ENCODE measurements at regions not wholly inside any gene's neighbourhood (a gene's known extent, or its start where the extent isn't known, plus 50 kb on each side); places are given as distances from the start of the nearest gene placed in this dataset.

GRCh38 chr3:124156866-124157712 is 165.2 kb upstream of the ROPN1 start:
- DNase-seq, result no peak
- Mint-ChIP-seq H3K27ac (no peak overlapping the region), H3K4me3 (no peak overlapping the region), H3K27me3 (ENCODE audit: low read depth, poor library complexity) (no peaks in the 10 kb centered on the region), H3K9me3 (peaks cover 20% of the 10 kb centered on the region), H3K36me3 (ENCODE audit: low read depth) (peaks cover 11% of the 10 kb centered on the region), H3K4me1 (peaks cover 5% of the 10 kb centered on the region)
- TF ChIP-seq CTCF (IDR thresholded peaks at IDR 0.05), result no peak

- H3K27me3 Mint-ChIP-seq (ENCODE audit: low read depth, poor library complexity), result no peaks in the 10 kb centered on the region
- H3K4me1 Mint-ChIP-seq, result peaks cover 5% of the 10 kb centered on the region
- H3K9me3 Mint-ChIP-seq, result peaks cover 20% of the 10 kb centered on the region
- H3K4me3 Mint-ChIP-seq, result no peak overlapping the region
- H3K36me3 Mint-ChIP-seq (ENCODE audit: low read depth), result peaks cover 11% of the 10 kb centered on the region
- no peak for TF ChIP-seq CTCF (IDR thresholded peaks at IDR 0.05)
- no peak overlapping the region for H3K27ac Mint-ChIP-seq
- no peak for DNase-seq
Observed at GRCh38 chr3:124157748-124158147, 165.8 kb upstream of the ROPN1 start.

- H3K4me3 Mint-ChIP-seq, result no peak overlapping the region
- no peak for TF ChIP-seq CTCF (IDR thresholded peaks at IDR 0.05)
- no peak for DNase-seq
- no peaks in the 10 kb centered on the region for H3K27me3 Mint-ChIP-seq (ENCODE audit: low read depth, poor library complexity)
- no peak overlapping the region for H3K27ac Mint-ChIP-seq
- H3K36me3 Mint-ChIP-seq (ENCODE audit: low read depth), result peaks cover 11% of the 10 kb centered on the region
- H3K9me3 Mint-ChIP-seq, result peaks cover 20% of the 10 kb centered on the region
- peaks cover 5% of the 10 kb centered on the region for H3K4me1 Mint-ChIP-seq
Observed at GRCh38 chr3:124158168-124158881, 166.4 kb upstream of the ROPN1 start.

- Mint-ChIP-seq H3K4me1 (peaks cover 5% of the 10 kb centered on the region), H3K27ac (no peak overlapping the region), H3K27me3 (ENCODE audit: low read depth, poor library complexity) (peaks cover 3% of the 10 kb centered on the region), H3K4me3 (no peak overlapping the region), H3K36me3 (ENCODE audit: low read depth) (no peaks in the 10 kb centered on the region), H3K9me3 (peaks cover 2% of the 10 kb centered on the region)
- no peak for DNase-seq
- TF ChIP-seq CTCF (IDR thresholded peaks at IDR 0.05), result no peak
Observed at GRCh38 chr3:124161448-124161847, 169.5 kb upstream of the ROPN1 start.

GRCh38 chr3:124163689-124164088 is 171.8 kb upstream of the ROPN1 start:
- H3K9me3 Mint-ChIP-seq, result no peaks in the 10 kb centered on the region
- no peak overlapping the region for H3K4me3 Mint-ChIP-seq
- H3K4me1 Mint-ChIP-seq, result peaks cover 5% of the 10 kb centered on the region
- TF ChIP-seq CTCF (IDR thresholded peaks at IDR 0.05), result no peak
- H3K36me3 Mint-ChIP-seq (ENCODE audit: low read depth), result peaks cover 3% of the 10 kb centered on the region
- DNase-seq, result no peak
- H3K27me3 Mint-ChIP-seq (ENCODE audit: low read depth, poor library complexity), result peaks cover 3% of the 10 kb centered on the region
- no peak overlapping the region for H3K27ac Mint-ChIP-seq

Measured in nephron progenitor cell (in vitro differentiated cells).